Stimulated activated naive CD8-positive, alpha-beta T cell treated with anti-CD3 and anti-CD28 coated beads, Interleukin-15, Interleukin-2, amounts not matched to agents 100 ng/mL and 50 ng/mL, for 24 hours (primary cell): ENCODE measurements at regions not wholly inside any gene's neighbourhood (a gene's known extent, or its start where the extent isn't known, plus 50 kb on each side); places are given as distances from the start of the nearest gene placed in this dataset.

Experiments used
- H3K27ac Mint-ChIP-seq: one replicate; pipeline ENCODE4 v1.8.0; 2021; ENCODE audit warnings: mild to moderate bottlenecking, mixed read lengths
- H3K27me3 Mint-ChIP-seq: one replicate; pipeline ENCODE4 v1.8.0; 2021; ENCODE audit warnings: mixed read lengths
- H3K36me3 Mint-ChIP-seq: one replicate; pipeline ENCODE4 v1.8.0; 2021; ENCODE audit warnings: low read depth, mixed read lengths
- H3K4me1 Mint-ChIP-seq: one replicate; pipeline ENCODE4 v1.8.0; 2021; ENCODE audit warnings: low read depth, mixed read lengths
- H3K4me3 Mint-ChIP-seq: one replicate; pipeline ENCODE4 v1.8.0; 2021; ENCODE audit warnings: mild to moderate bottlenecking, mixed read lengths
- H3K9me3 Mint-ChIP-seq: one replicate; pipeline ENCODE4 v1.8.0; 2021; ENCODE audit warnings: mixed read lengths

DNA sequence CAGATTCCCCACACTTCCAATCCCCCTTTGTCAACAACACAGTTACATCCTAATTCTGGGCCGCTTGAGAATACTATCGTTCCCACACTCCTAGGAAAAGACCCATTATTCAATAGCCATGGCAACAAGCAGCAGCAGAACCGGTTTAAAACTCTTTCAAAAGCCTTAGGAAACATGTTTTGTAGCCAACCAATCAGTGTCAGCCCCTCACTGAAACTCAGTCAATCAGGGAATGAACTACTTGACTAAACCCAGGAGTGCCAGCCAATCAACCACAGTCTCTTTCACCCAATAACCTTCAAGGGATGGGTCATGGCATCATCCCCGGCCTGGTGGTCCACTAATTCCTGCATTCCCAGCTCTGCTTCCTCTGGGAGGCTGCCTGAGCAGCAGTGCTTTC is 204.8 kb upstream of the HS6ST1 start:
- no peaks in the 10 kb centered on the region for H3K9me3 Mint-ChIP-seq
- peaks cover 12% of the 10 kb centered on the region for H3K4me1 Mint-ChIP-seq

DNA sequence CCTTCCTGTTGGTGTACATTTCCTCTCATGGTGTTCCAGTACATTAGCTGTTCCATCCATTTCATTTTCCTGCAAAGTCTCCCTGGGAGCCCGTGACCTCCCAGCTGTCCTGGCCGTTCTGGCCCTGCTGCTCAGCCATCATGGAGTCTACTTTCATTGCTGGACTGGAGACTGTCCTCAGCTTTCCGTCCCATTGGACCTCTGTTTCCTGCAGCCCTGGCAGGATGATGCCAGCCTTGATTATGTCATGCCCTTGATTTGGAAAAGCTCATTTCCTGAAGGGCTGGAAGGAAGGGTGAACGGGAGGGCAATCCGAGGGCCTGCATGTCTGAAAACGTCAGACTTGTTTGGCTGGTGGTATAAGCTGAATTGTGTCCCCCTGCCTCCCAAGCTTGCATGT is 205.5 kb upstream of the HS6ST1 start:
- H3K27me3 Mint-ChIP-seq: no peaks in the 10 kb centered on the region
- no peak overlapping the region for H3K27ac Mint-ChIP-seq
- no peak overlapping the region for H3K4me3 Mint-ChIP-seq
- H3K4me1 Mint-ChIP-seq: peaks cover 12% of the 10 kb centered on the region
- no peaks in the 10 kb centered on the region for H3K36me3 Mint-ChIP-seq
- H3K9me3 Mint-ChIP-seq: no peaks in the 10 kb centered on the region

More for the DNA sequence above, 204.8 kb upstream of the HS6ST1 start:
- Mint-ChIP-seq H3K4me3 (no peak overlapping the region), H3K27me3 (no peaks in the 10 kb centered on the region), H3K36me3 (no peaks in the 10 kb centered on the region), H3K27ac (no peak overlapping the region)

DNA sequence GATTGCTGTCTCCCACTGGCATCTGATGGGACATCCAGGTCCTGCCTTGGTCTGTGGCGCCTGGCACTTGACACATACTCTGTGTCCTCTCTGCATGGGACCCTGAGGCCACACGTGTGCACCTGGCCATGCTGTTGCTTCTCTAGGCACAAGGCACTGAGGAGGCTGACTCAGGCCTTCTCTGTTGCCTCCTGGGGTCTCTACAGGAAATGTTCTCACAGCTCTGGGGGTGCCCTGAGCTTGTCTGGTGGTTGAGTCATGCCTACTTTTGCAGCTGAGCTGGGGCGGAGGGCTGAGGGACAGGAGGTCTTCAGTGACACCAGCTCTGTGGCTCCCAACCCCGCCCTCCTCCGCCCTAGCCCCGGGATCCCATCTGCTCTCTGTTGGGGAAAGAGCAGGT is 207.0 kb upstream of the HS6ST1 start:
- no peak overlapping the region for H3K4me3 Mint-ChIP-seq
- no peaks in the 10 kb centered on the region for H3K27me3 Mint-ChIP-seq
- H3K4me1 Mint-ChIP-seq: peaks cover 6% of the 10 kb centered on the region
- H3K9me3 Mint-ChIP-seq: no peaks in the 10 kb centered on the region
- H3K27ac Mint-ChIP-seq: no peak overlapping the region
- no peaks in the 10 kb centered on the region for H3K36me3 Mint-ChIP-seq

DNA sequence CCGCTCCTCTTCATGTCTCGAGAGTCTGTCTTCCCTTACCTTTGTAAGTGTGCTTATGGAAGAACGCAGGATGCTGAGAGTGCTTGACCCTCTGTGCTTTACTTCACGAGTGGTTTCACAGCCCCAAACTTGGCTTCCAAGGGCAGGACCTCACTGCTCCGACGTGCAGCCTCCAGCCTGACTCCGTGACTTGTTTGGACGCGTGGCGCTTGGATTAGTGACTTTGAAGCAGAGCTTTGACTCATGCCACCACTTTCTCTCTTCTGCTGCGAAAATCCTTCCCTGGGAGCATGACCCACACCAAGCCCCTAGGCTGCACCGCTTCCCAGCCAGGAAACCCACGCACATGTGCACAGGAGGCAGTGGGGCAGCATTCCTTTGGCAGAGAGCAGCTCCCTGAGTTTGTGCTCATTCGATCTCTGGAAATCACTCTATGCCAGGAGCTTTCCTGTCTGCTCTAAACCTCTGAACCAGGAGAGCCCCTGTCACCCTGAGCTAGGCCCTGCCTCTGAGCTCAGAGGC is 207.8 kb upstream of the HS6ST1 start:
- Mint-ChIP-seq H3K27ac (no peak overlapping the region), H3K9me3 (no peaks in the 10 kb centered on the region), H3K4me3 (no peak overlapping the region), H3K36me3 (no peaks in the 10 kb centered on the region), H3K4me1 (no peaks in the 10 kb centered on the region), H3K27me3 (no peaks in the 10 kb centered on the region)

DNA sequence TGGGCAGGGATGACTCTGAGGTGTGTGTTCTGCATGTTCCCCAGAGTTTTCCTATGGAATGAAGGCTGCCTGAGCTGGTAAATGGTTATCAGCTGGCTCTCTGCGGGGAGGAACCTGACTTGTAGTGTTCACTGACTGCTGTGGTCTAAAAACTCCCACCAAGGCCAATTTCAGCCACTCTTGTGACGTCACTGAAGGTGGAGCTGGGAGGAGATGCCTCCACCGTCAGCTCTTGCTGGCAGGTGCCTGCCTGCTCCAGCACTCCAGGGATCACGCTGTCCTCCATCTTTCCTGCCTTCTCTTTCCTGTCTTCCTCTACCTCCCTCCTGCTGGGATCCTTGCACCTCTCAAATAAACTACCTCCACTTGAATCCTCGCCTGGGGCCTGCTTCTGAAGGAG is 209.5 kb upstream of the HS6ST1 start:
- Mint-ChIP-seq H3K4me3 (no peak overlapping the region), H3K36me3 (no peaks in the 10 kb centered on the region), H3K27ac (no peak overlapping the region), H3K27me3 (no peaks in the 10 kb centered on the region), H3K9me3 (no peaks in the 10 kb centered on the region), H3K4me1 (no peaks in the 10 kb centered on the region)

DNA sequence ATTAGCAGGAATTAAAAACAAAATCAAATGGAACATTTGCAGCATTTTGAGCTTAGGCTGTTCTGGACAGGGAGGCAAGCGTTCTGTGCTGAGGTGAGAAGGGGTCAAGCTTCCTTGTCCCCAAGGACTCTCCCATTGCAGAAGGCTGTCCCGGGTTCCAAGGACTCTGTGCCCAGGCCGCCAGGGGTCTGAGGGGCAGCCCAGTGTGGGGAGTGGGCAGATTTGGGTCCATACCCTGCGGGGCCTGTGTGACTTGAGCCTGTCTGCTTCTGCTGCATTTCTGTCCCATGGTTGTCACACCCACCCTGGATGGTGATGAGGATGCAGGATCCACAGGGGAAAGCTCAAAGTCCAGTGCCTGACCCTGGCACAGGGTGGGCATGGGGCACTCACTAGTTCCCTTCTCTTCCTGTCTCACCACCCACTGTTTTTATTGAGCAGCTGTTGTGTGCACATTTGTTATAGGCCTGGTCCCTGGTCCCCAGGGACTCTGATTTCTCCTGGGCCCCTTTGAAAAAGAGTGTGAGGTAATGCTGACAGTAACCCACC is 211.4 kb upstream of the HS6ST1 start:
- Mint-ChIP-seq H3K4me3 (no peak overlapping the region), H3K27ac (no peak overlapping the region), H3K36me3 (no peaks in the 10 kb centered on the region), H3K27me3 (no peaks in the 10 kb centered on the region), H3K9me3 (no peaks in the 10 kb centered on the region), H3K4me1 (no peaks in the 10 kb centered on the region)

DNA sequence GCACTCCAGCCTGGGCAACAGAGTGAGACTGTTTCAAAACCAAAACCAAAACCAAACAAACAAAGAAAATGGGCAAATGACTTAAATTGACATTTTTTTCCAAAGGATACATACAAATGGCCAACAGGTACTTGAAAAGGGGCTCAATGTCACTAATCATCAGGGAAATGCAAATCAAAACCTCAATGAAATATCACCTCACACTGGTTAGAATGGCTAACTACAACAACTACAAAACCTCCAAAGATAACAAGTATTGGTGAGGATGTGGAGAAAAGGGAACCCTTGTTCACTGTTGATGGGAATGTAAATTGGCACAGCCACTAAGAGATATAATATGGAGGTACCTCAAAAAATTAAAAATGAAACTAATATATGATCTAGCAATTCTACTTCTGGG is 213.2 kb upstream of the HS6ST1 start:
- Mint-ChIP-seq H3K4me3 (no peak overlapping the region), H3K36me3 (no peaks in the 10 kb centered on the region), H3K4me1 (peaks cover under 1% of the 10 kb centered on the region), H3K27me3 (no peaks in the 10 kb centered on the region), H3K27ac (no peak overlapping the region), H3K9me3 (no peaks in the 10 kb centered on the region)

DNA sequence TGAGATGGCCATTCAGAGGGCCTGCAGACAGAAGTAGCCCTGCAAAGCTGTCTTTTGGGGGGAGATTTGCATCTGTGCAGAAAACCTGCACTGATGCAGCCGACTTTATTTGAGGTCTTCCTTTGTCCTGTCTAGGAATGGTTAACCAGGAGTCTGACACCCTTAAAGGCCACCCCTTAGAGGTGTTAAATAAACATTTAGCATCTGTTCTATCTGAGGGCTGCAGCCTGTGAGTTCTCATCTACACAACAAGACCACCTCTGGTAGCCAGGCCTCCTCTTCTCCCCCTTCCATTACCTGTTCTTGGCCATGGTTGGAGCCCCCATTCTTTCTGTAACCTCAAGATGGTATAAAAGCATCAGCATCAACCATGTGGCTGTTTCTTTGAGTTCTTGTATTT is 214.4 kb upstream of the HS6ST1 start:
- Mint-ChIP-seq H3K9me3 (no peaks in the 10 kb centered on the region), H3K4me3 (no peak overlapping the region), H3K27me3 (no peaks in the 10 kb centered on the region), H3K4me1 (peaks cover 7% of the 10 kb centered on the region), H3K36me3 (no peaks in the 10 kb centered on the region), H3K27ac (no peak overlapping the region)

DNA sequence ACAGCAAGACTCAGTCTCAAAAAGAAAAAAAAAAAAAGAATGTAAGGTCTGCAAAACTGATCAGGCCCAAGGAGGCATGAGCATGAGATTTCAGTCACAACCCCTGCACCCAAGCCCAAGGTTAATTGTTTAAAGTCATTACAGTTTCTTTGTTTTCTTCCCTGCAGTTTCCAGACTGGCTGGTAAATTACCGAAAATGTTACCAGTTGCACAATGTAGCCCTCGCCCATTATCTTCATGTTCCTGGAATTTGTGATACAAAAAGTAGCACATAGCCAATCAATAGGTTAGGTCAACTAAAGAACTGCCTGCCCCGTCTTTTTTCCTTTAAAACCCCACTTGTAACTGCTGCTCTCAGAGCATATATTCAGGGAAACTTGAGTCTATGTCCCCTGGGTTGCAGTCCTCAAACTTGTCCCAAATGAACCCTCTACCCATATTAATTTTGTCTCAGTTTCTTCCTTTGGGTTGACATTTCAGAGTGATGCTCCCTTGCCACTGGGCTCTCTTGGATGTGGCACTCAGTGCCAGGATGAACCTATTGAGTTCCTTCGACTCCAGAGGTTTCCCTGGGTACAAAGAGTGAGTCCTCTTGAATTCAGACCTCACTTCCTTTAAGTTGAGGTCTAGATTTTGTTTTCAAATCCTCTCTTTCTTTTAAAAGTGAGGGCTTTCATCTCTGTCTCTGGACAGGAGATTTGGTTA is 216.2 kb upstream of the HS6ST1 start:
- Mint-ChIP-seq H3K4me3 (no peak overlapping the region), H3K27ac (no peak overlapping the region), H3K27me3 (no peaks in the 10 kb centered on the region), H3K4me1 (peaks cover 7% of the 10 kb centered on the region), H3K36me3 (no peaks in the 10 kb centered on the region), H3K9me3 (no peaks in the 10 kb centered on the region)

DNA sequence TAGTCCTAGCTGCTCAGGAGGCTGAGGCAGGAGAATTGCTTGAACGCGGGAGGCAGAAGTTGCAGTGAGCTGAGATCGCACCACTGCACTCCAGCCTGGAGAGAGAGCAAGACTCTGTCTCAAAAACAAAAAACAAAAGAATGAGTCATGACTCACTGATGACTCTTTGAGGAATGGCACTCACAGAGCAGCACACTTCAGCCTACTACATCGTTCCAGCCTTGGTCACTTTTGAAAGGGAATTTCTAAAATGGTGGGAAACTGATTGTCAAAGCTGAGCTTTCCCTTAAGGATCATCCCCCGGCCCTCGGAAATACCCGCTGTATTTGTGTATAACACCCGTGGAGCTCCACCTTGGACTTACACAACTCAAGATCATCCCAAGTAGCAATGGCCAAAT is 217.3 kb upstream of the HS6ST1 start:
- no peak overlapping the region for H3K4me3 Mint-ChIP-seq
- no peaks in the 10 kb centered on the region for H3K9me3 Mint-ChIP-seq
- H3K36me3 Mint-ChIP-seq: no peaks in the 10 kb centered on the region
- H3K4me1 Mint-ChIP-seq: peaks cover 7% of the 10 kb centered on the region
- H3K27ac Mint-ChIP-seq: no peak overlapping the region
- no peaks in the 10 kb centered on the region for H3K27me3 Mint-ChIP-seq

DNA sequence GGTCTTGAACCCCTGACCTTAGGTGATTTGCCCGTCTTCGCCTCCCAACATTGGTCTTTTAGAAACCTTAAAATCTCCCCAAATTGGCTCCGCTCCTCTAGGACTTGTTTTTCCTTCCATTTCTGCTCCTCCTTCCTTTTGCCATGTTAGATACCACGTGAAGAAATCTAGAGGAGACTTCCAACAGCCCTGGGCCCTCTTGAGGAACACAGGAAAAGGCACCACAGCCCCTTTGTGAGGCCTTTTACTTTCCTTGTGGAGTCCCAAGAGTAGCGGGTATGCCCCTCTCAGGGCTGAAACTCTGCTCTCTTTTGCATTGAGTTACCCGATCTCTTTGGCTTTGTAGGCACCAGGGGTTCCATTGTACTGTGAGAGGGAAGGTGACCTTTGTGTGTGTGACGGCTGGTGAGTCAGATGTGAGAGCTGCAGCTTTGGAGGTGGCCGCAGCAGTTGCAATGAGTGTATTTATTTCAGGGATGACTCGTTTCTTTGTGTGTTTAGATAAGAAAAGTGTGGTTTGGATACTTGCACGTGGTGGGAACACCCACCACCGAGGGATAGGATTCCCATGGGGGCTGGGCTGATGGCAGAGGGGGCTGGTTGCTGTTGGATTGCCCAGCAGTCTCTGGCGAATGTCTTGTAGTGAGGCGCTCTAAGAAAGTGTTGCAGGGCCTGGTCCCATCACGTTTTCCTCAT is 218.4 kb upstream of the HS6ST1 start:
- Mint-ChIP-seq H3K36me3 (no peaks in the 10 kb centered on the region), H3K27me3 (no peaks in the 10 kb centered on the region), H3K27ac (no peak overlapping the region), H3K4me1 (peaks cover 7% of the 10 kb centered on the region), H3K4me3 (no peak overlapping the region), H3K9me3 (no peaks in the 10 kb centered on the region)

DNA sequence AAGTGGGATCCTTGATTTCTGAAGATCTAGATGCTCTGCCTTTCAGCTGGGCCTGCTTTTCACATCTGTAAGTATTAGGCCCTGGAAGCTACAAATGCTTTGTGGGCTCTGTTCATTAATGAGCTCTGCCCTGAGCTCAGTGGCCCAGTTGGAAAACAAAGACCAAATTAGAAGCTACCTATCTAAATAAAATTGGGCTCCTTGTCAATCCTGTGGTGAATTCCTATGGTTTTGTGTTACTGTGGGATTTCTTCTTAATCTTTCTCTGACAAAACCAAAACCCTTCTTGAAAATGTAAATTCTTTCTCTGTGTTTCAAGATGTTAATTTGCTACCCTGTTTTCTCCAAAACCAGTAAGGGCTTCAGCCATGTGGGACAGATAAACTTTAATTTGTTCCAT is 219.0 kb upstream of the HS6ST1 start:
- Mint-ChIP-seq H3K27me3 (no peaks in the 10 kb centered on the region), H3K27ac (no peak overlapping the region), H3K36me3 (no peaks in the 10 kb centered on the region), H3K9me3 (no peaks in the 10 kb centered on the region), H3K4me3 (no peak overlapping the region), H3K4me1 (peaks cover 7% of the 10 kb centered on the region)

DNA sequence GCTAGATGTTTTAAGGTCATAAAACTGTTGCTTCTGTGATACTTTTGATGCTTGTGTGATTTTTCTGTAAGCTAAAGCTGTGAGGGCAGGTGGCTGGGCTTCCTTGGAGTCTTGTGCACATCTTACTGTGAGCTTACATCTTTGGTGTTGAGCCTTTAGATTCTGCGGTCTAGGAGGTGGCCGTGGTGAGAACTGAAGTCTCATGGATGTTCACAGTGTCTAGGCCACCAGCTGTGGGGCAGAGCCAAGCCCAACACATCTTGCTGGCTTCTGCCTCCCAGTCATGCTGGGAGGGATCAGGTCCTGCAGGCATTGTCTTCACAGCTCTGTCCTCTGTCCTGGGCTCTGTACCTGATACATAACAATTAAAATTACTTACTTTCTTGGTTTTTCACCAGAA is 219.7 kb upstream of the HS6ST1 start:
- Mint-ChIP-seq H3K4me1 (peaks cover 7% of the 10 kb centered on the region), H3K9me3 (no peaks in the 10 kb centered on the region), H3K36me3 (no peaks in the 10 kb centered on the region), H3K27ac (no peak overlapping the region), H3K4me3 (no peak overlapping the region), H3K27me3 (no peaks in the 10 kb centered on the region)

DNA sequence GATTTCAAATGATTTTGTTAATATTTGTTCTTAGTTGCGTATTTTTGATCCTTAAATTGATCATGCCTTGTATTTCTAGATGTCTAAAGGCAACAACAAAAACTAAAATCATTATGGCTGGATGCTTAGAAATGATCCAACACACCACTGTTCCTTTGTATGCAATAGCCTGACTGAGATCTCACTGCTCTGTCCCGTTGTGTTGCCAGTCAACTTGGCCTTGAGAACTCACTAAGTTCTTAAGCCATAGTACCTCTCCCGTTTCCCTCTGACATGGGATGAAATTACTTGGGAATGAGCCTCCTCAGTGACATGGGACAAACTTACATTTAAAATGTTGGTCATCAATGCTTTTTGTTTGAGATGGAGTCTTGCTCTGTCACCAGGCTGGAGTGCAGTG is 222.0 kb upstream of the HS6ST1 start:
- Mint-ChIP-seq H3K4me3 (no peak overlapping the region), H3K27me3 (no peaks in the 10 kb centered on the region), H3K9me3 (no peaks in the 10 kb centered on the region), H3K27ac (no peak overlapping the region), H3K36me3 (no peaks in the 10 kb centered on the region), H3K4me1 (peaks cover 7% of the 10 kb centered on the region)

DNA sequence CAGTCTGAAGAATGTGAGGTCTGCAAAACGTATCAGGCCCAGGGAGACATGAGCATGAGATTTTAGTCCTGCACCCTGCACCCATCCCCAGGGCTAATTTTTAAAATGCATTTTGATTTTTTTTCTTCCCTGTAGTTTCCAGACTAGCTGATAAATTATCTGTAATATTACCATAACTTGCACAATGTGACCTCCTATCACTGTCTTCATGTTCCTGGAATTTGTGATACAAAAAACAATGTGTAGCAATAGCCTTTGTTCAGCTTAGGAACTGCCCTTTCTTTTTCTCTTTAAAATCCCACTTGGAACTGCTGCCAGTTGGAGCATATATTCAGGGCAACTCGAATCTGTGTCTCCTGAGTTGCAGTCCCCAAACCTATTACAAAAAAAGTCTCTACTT is 222.8 kb upstream of the HS6ST1 start:
- no peaks in the 10 kb centered on the region for H3K27me3 Mint-ChIP-seq
- no peak overlapping the region for H3K4me3 Mint-ChIP-seq
- no peak overlapping the region for H3K27ac Mint-ChIP-seq
- no peaks in the 10 kb centered on the region for H3K36me3 Mint-ChIP-seq
- peaks cover 7% of the 10 kb centered on the region for H3K4me1 Mint-ChIP-seq
- no peaks in the 10 kb centered on the region for H3K9me3 Mint-ChIP-seq
